IMR-90 (cell line): ENCODE measurements at regions not wholly inside any gene's neighbourhood (a gene's known extent, or its start where the extent isn't known, plus 50 kb on each side); places are given as distances from the start of the nearest gene placed in this dataset.

Source experiments
- ATAC-seq: fragments of 200-7000 bp; cut with Tn5 transposase; 2 replicates; pipeline ENCODE4 v1.9.1; 2020; ENCODE audit warnings: low read depth, mild to moderate bottlenecking, moderate library complexity
- BruUV-seq: library from RNA; stranded (reverse); fragments of 400-500 nt; replicated peaks from 2 replicates; lab custom pipeline; 2021; lab: Mats Ljungman, UMichigan
- CTCF ChIA-PET: fragments of 300-600 bp; formaldehyde crosslinking; extraction: SDS; loops from one replicate; lab custom pipeline; 2021; ENCODE audit warnings: antibody characterized with exemption; lab: Yijun Ruan, JAX
- POLR2A ChIA-PET: fragments of 300-600 bp; sonication (Branson Sonifier 250); formaldehyde crosslinking; loops from one replicate; lab custom pipeline; 2022; ENCODE audit warnings: antibody characterized with exemption; ENCODE audit not compliant: unreplicated experiment; lab: Charles Lee
- DNase-seq: peaks from one replicate; pipeline ENCODE4 v3.0.0; 2013
- H2AFZ ChIP-seq: replicated peaks from 2 replicates; pipeline ENCODE3; 2013; ENCODE audit warnings: low read length, mild to moderate bottlenecking; ENCODE audit not compliant: poor library complexity
- H2AK5ac ChIP-seq: 2 replicates; pipeline ENCODE4 v1.6.1; 2013; ENCODE audit warnings: low read depth, low read length, inconsistent platforms
- H2AK9ac ChIP-seq: replicated peaks from 2 replicates; pipeline ENCODE3; 2013; ENCODE audit warnings: mild to moderate bottlenecking, low read depth, low read length, moderate library complexity; ENCODE audit not compliant: poor library complexity
- H2BK120ac ChIP-seq: 2 replicates; pipeline ENCODE4 v1.6.1; 2013; ENCODE audit warnings: low read depth, low read length, inconsistent platforms
- H2BK15ac ChIP-seq: 3 replicates; pipeline ENCODE4 v1.6.1; 2013; ENCODE audit warnings: low read depth, low read length, inconsistent platforms
- H2BK20ac ChIP-seq: 2 replicates; pipeline ENCODE4 v1.6.1; 2013; ENCODE audit warnings: low read depth, mild to moderate bottlenecking, inconsistent platforms, low read length, moderate library complexity
- H2BK5ac ChIP-seq: 2 replicates; pipeline ENCODE4 v1.6.1; 2013; ENCODE audit warnings: mild to moderate bottlenecking, low read depth, low read length, inconsistent platforms; ENCODE audit not compliant: poor library complexity, severe bottlenecking
- H3K14ac ChIP-seq: replicated peaks from 2 replicates; pipeline ENCODE4 v1.6.1; 2013; ENCODE audit warnings: low read depth, low read length, inconsistent platforms
- H3K18ac ChIP-seq: 2 replicates; pipeline ENCODE4 v1.6.1; 2013; ENCODE audit warnings: low read depth, low read length, control low read depth
- H3K23ac ChIP-seq: 2 replicates; pipeline ENCODE4 v1.6.1; 2013; ENCODE audit warnings: low read depth, low read length, inconsistent platforms
- H3K27ac ChIP-seq: 2 replicates; pipeline ENCODE4 v1.5.1; 2013; ENCODE audit warnings: mild to moderate bottlenecking, control low read depth, low read length; ENCODE audit not compliant: insufficient read depth
- H3K27me3 ChIP-seq: 2 replicates; pipeline ENCODE4 v1.6.1; 2013; ENCODE audit warnings: low read length; ENCODE audit not compliant: control insufficient read depth, insufficient read depth
- H3K36me3 ChIP-seq: 2 replicates; pipeline ENCODE4 v1.6.1; 2013; ENCODE audit warnings: low read length, mixed read lengths; ENCODE audit not compliant: control insufficient read depth, insufficient read depth
- H3K4ac ChIP-seq: 2 replicates; pipeline ENCODE4 v1.6.1; 2013; ENCODE audit warnings: low read depth, low read length, inconsistent platforms
- H3K4me1 ChIP-seq: 2 replicates; pipeline ENCODE4 v1.6.1; 2013; ENCODE audit warnings: low read length, mixed read lengths; ENCODE audit not compliant: control insufficient read depth, insufficient read depth
- H3K4me2 ChIP-seq: 2 replicates; pipeline ENCODE4 v1.6.1; 2013; ENCODE audit warnings: low read depth, mild to moderate bottlenecking, control low read depth, low read length, moderate library complexity
- H3K4me3 ChIP-seq: 2 replicates; pipeline ENCODE4 v1.5.1; 2013; ENCODE audit warnings: low read depth, mild to moderate bottlenecking, control low read depth, low read length, moderate library complexity; ENCODE audit not compliant: insufficient read depth
- H3K56ac ChIP-seq: 2 replicates; pipeline ENCODE4 v1.6.1; 2013; ENCODE audit warnings: low read length, inconsistent platforms; ENCODE audit not compliant: insufficient read depth; ENCODE audit errors: extremely low read depth
- H3K79me1 ChIP-seq, 2 experiments: 2 replicates each; pipeline ENCODE4 v1.6.1; 2013; ENCODE audit warnings: low read length in 2 of 2, inconsistent platforms in 1 of 2, low read depth in 1 of 2
- H3K9ac ChIP-seq: 2 replicates; pipeline ENCODE4 v1.6.1; 2013; ENCODE audit warnings: low read depth, low read length, control low read depth
- H3K9me1 ChIP-seq: 2 replicates; pipeline ENCODE4 v1.6.1; 2013; ENCODE audit warnings: low read length, inconsistent platforms; ENCODE audit not compliant: insufficient read depth
- H3K9me3 ChIP-seq: 2 replicates; pipeline ENCODE4 v1.6.1; 2013; ENCODE audit warnings: low read length; ENCODE audit not compliant: control insufficient read depth, insufficient read depth
- H4K20me1 ChIP-seq: 2 replicates; pipeline ENCODE4 v1.6.1; 2013; ENCODE audit warnings: low read length, inconsistent platforms; ENCODE audit not compliant: insufficient read depth
- H4K5ac ChIP-seq: 2 replicates; pipeline ENCODE4 v1.6.1; 2013; ENCODE audit warnings: mild to moderate bottlenecking, low read depth, low read length, control low read depth
- H4K8ac ChIP-seq, 2 experiments: 2 replicates each; pipeline ENCODE4 v1.6.1; 2013; ENCODE audit warnings: low read depth in 2 of 2, low read length in 2 of 2, control low read depth in 1 of 2, inconsistent platforms in 1 of 2
- H4K91ac ChIP-seq: 2 replicates; pipeline ENCODE4 v1.6.1; 2013; ENCODE audit warnings: low read depth, low read length, inconsistent platforms; ENCODE audit not compliant: insufficient read depth
- BHLHE40 ChIP-seq: fragments of 150-350 bp; IDR thresholded peaks from 2 replicates; pipeline ENCODE4 v1.6.1; 2016; ENCODE audit warnings: mild to moderate bottlenecking, low read depth, low read length
- CEBPB ChIP-seq: IDR thresholded peaks from 2 replicates; pipeline ENCODE4 v1.6.1; 2012; ENCODE audit warnings: low read depth, low read length, improper control_type of control experiment
- CHD1 ChIP-seq: IDR thresholded peaks from 2 replicates; pipeline ENCODE4 v1.6.1; 2012; ENCODE audit warnings: low read depth, low read length, improper control_type of control experiment
- CTCF ChIP-seq: conservative IDR thresholded peaks from 2 replicates; pipeline ENCODE4 v1.5.1; 2012; ENCODE audit warnings: mild to moderate bottlenecking, low read depth, low read length, improper control_type of control experiment
- ELK1 ChIP-seq: fragments of 150-350 bp; IDR thresholded peaks from 2 replicates; pipeline ENCODE4 v1.6.1; 2016; ENCODE audit warnings: low read depth, mild to moderate bottlenecking, low read length, moderate library complexity, borderline replicate concordance
- FOS ChIP-seq: fragments of 150-350 bp; IDR thresholded peaks from 2 replicates; pipeline ENCODE4 v1.6.1; 2016; ENCODE audit warnings: low read depth, low read length
- MAFK ChIP-seq: IDR thresholded peaks from 2 replicates; pipeline ENCODE4 v1.6.1; 2012; ENCODE audit warnings: low read depth, low read length, improper control_type of control experiment
- MAZ ChIP-seq: IDR thresholded peaks from 2 replicates; pipeline ENCODE4 v1.6.1; 2012; ENCODE audit warnings: low read depth, mild to moderate bottlenecking, low read length, improper control_type of control experiment, moderate library complexity, borderline replicate concordance
- MXI1 ChIP-seq: IDR thresholded peaks from 2 replicates; pipeline ENCODE4 v1.6.1; 2012; ENCODE audit warnings: low read depth, mild to moderate bottlenecking, low read length, moderate library complexity, borderline replicate concordance
- NFE2L2 ChIP-seq: fragments of 150-350 bp; IDR thresholded peaks from 2 replicates; pipeline ENCODE4 v1.6.1; 2016; ENCODE audit warnings: low read depth, mild to moderate bottlenecking, low read length
- POLR2A ChIP-seq: IDR thresholded peaks from 2 replicates; pipeline ENCODE4 v1.6.1; 2012; ENCODE audit warnings: mild to moderate bottlenecking, low read depth, low read length
- RAD21 ChIP-seq: IDR thresholded peaks from 2 replicates; pipeline ENCODE4 v1.6.1; 2012; ENCODE audit warnings: low read length, improper control_type of control experiment
- RCOR1 ChIP-seq: IDR thresholded peaks from 2 replicates; pipeline ENCODE4 v1.6.1; 2012; ENCODE audit warnings: mild to moderate bottlenecking, low read length, improper control_type of control experiment; ENCODE audit not compliant: insufficient replicate concordance
- RFX5 ChIP-seq: IDR thresholded peaks from 2 replicates; pipeline ENCODE4 v1.8.0; 2012; ENCODE audit warnings: low read depth, mild to moderate bottlenecking, low read length, moderate library complexity
- SMC3 ChIP-seq: fragments of 150-350 bp; IDR thresholded peaks from 2 replicates; pipeline ENCODE4 v1.6.1; 2016; ENCODE audit warnings: low read depth, mild to moderate bottlenecking, antibody characterized with exemption, low read length, moderate library complexity
- USF2 ChIP-seq: fragments of 150-350 bp; IDR thresholded peaks from 2 replicates; pipeline ENCODE4 v1.6.1; 2017; ENCODE audit warnings: mild to moderate bottlenecking, antibody characterized with exemption, low read length, low read depth
- dilution Hi-C: fragments of 300-500 bp; cut with HindIII; formaldehyde crosslinking; loops from one replicate; pipeline ENCODE4 v1.14.3; 2018; ENCODE audit warnings: low sequenced_read_pairs; ENCODE audit not compliant: unreplicated experiment
- in situ Hi-C: fragments of 300-500 bp; cut with MboI; formaldehyde crosslinking; loops from 3 replicates; pipeline ENCODE4 v1.14.3; 2019; ENCODE audit warnings: low sequenced_read_pairs, inconsistent platforms, mixed read lengths
- intact Hi-C: fragments of 100-400 bp; cut with micrococcal nuclease; formaldehyde crosslinking; loops from 2 replicates; pipeline ENCODE4 v1.10.0; 2022

- no peak overlapping the region for H4K5ac ChIP-seq
- H4K91ac ChIP-seq: no peak overlapping the region
- H3K79me1 ChIP-seq: no peaks in the 10 kb centered on the region
- H2BK20ac ChIP-seq: no peak overlapping the region
- ChIA-PET CTCF (no interaction called here), POLR2A (no interaction called here)
- in situ Hi-C loops (no loop called here), dilution Hi-C loops (no loop called here), intact Hi-C loops (no loop called here)
- no peak for TF ChIP-seq POLR2A
- TF ChIP-seq FOS: no peak
- no peak for TF ChIP-seq BHLHE40
- no peak for TF ChIP-seq RAD21
- no peak for TF ChIP-seq MXI1
- TF ChIP-seq SMC3: no peak
- TF ChIP-seq MAZ: no peak
- no peak for TF ChIP-seq CTCF
- no peak for TF ChIP-seq ELK1
- no peak for TF ChIP-seq RFX5
- TF ChIP-seq CHD1: no peak
- no peak for TF ChIP-seq RCOR1
- no peak for TF ChIP-seq CEBPB
- no peak for TF ChIP-seq NFE2L2
- no peak for TF ChIP-seq MAFK
- TF ChIP-seq USF2: no peak
- no peaks in the 10 kb centered on the region for H3K4me1 ChIP-seq
- H3K18ac ChIP-seq: no peak overlapping the region
- H2BK120ac ChIP-seq: no peak overlapping the region
- no TSS peak for BruUV-seq
- H2AK5ac ChIP-seq: no peak overlapping the region
- DNase-seq (no peak), ATAC-seq (no peak)
- H2AK9ac ChIP-seq: no peak overlapping the region
- no peak overlapping the region for H4K8ac ChIP-seq
- no peak overlapping the region for H2BK15ac ChIP-seq
- no peaks in the 10 kb centered on the region for H3K9me3 ChIP-seq
- H3K27ac ChIP-seq: no peak overlapping the region
- no peak overlapping the region for H3K4ac ChIP-seq
- no peak overlapping the region for H2BK5ac ChIP-seq
- no peaks in the 10 kb centered on the region for H3K9me1 ChIP-seq
- H3K4me2 ChIP-seq: no peak overlapping the region
- H4K20me1 ChIP-seq: no peaks in the 10 kb centered on the region
- no peak overlapping the region for H3K23ac ChIP-seq
- no peak overlapping the region for H3K14ac ChIP-seq
- H3K9ac ChIP-seq: no peak overlapping the region
- no peaks in the 10 kb centered on the region for H3K27me3 ChIP-seq
- no peak overlapping the region for H3K56ac ChIP-seq
- no peaks in the 10 kb centered on the region for H3K36me3 ChIP-seq
- H2AFZ ChIP-seq: no peak overlapping the region
- no peak overlapping the region for H3K4me3 ChIP-seq
Observed at GRCh38 chr3:116802651-116803050, 93.1 kb downstream of the TUSC7 start.
